Mesenchymal stem cell (in vitro differentiated cells and primary cell): ENCODE measurements at regions not wholly inside any gene's neighbourhood (a gene's known extent, or its start where the extent isn't known, plus 50 kb on each side); places are given as distances from the start of the nearest gene placed in this dataset.
A peak's percentile ranks its signal among the peaks of the same experiment; 100 is the strongest.

ENCODE experiments used
- DNase-seq: peaks from one replicate; pipeline ENCODE4 v3.0.0-alpha.2; 2013
- H2AFZ ChIP-seq: one replicate; pipeline ENCODE4 v1.6.1; 2013; ENCODE audit warnings: low read depth, mild to moderate bottlenecking, control low read depth, inconsistent platforms, low read length, moderate library complexity
- H2AK5ac ChIP-seq: 2 replicates; pipeline ENCODE4 v1.6.1; 2013; ENCODE audit warnings: low read length, moderate library complexity, mild to moderate bottlenecking, inconsistent platforms; ENCODE audit not compliant: severe bottlenecking
- H2BK120ac ChIP-seq: one replicate; pipeline ENCODE4 v1.6.1; 2013; ENCODE audit warnings: low read depth, mild to moderate bottlenecking, inconsistent platforms, low read length, moderate library complexity
- H2BK12ac ChIP-seq, 2 experiments: one replicate each; pipeline ENCODE4 v1.6.1; 2013; ENCODE audit warnings: inconsistent platforms in 2 of 2, low read length in 2 of 2, mild to moderate bottlenecking in 2 of 2, moderate library complexity in 2 of 2, control low read depth in 1 of 2
- H2BK15ac ChIP-seq: one replicate; pipeline ENCODE4 v1.6.1; 2013; ENCODE audit warnings: mild to moderate bottlenecking, low read depth, inconsistent platforms; ENCODE audit not compliant: poor library complexity, severe bottlenecking
- H2BK5ac ChIP-seq: 2 replicates; pipeline ENCODE4 v1.6.1; 2013; ENCODE audit warnings: low read depth, mild to moderate bottlenecking, low read length, control low read depth, inconsistent platforms; ENCODE audit not compliant: poor library complexity, severe bottlenecking
- H3K14ac ChIP-seq, 2 experiments: one replicate each; pipeline ENCODE4 v1.6.1; 2013; ENCODE audit warnings: inconsistent platforms in 2 of 2, low read length in 2 of 2, control low read depth in 1 of 2, mild to moderate bottlenecking in 1 of 2, moderate library complexity in 1 of 2
- H3K18ac ChIP-seq, 2 experiments: one replicate each; pipeline ENCODE4 v1.6.1; 2013; ENCODE audit warnings: inconsistent platforms in 2 of 2, low read length in 2 of 2, control low read depth in 1 of 2, low read depth in 1 of 2, mild to moderate bottlenecking in 1 of 2
- H3K23ac ChIP-seq, 2 experiments: one replicate each; pipeline ENCODE4 v1.6.1; 2013; ENCODE audit warnings: inconsistent platforms in 2 of 2, low read length in 2 of 2, mild to moderate bottlenecking in 2 of 2, moderate library complexity in 2 of 2, control low read depth in 1 of 2
- H3K27ac ChIP-seq: 2 replicates; pipeline ENCODE4 v1.5.1; 2013; ENCODE audit warnings: mild to moderate bottlenecking, moderate library complexity, low read length, control low read depth, inconsistent platforms; ENCODE audit not compliant: poor library complexity, severe bottlenecking
- H3K27me3 ChIP-seq, 2 experiments: 2 replicates each; pipeline versions ENCODE4 v1.6.1 to v1.7.0; 2013; ENCODE audit warnings: low read length in 2 of 2, mild to moderate bottlenecking in 2 of 2, moderate library complexity in 2 of 2, control low read depth in 1 of 2, inconsistent platforms in 1 of 2; ENCODE audit not compliant: control insufficient read depth in 1 of 2, insufficient read depth in 1 of 2
- H3K36me3 ChIP-seq, 2 experiments: 2 replicates each; pipeline versions ENCODE4 v1.6.1 to v1.7.0; 2013; ENCODE audit warnings: low read length in 2 of 2, control low read depth in 1 of 2, inconsistent platforms in 1 of 2, low read depth in 1 of 2, mild to moderate bottlenecking in 1 of 2; ENCODE audit not compliant: insufficient read depth in 2 of 2, control insufficient read depth in 1 of 2
- H3K4ac ChIP-seq, 2 experiments: one replicate each; pipeline ENCODE4 v1.6.1; 2013; ENCODE audit warnings: inconsistent platforms in 2 of 2, low read length in 2 of 2, mild to moderate bottlenecking in 2 of 2, moderate library complexity in 2 of 2, control low read depth in 1 of 2, low read depth in 1 of 2
- H3K4me1 ChIP-seq: 2 replicates; pipeline ENCODE4 v1.6.1; 2013; ENCODE audit warnings: low read depth, low read length, control low read depth; ENCODE audit not compliant: control insufficient read depth, insufficient read depth
- H3K4me2 ChIP-seq: 2 replicates; pipeline ENCODE4 v1.6.1; 2013; ENCODE audit warnings: low read length, mild to moderate bottlenecking, inconsistent platforms; ENCODE audit not compliant: poor library complexity, severe bottlenecking
- H3K4me3 ChIP-seq, 2 experiments: 2 replicates each; pipeline versions ENCODE4 v1.5.1 to v1.7.0; 2013; ENCODE audit warnings: low read length in 2 of 2, mild to moderate bottlenecking in 2 of 2, control low read depth in 1 of 2, low read depth in 1 of 2; ENCODE audit not compliant: insufficient read depth in 1 of 2
- H3K79me1 ChIP-seq: replicated peaks from 2 replicates; pipeline ENCODE4 v1.6.1; 2013; ENCODE audit warnings: mild to moderate bottlenecking, control low read depth, low read length, inconsistent platforms; ENCODE audit not compliant: poor library complexity, severe bottlenecking
- H3K9ac ChIP-seq: 2 replicates; pipeline ENCODE4 v1.7.0; 2013; ENCODE audit warnings: mild to moderate bottlenecking, low read length, moderate library complexity
- H3K9me3 ChIP-seq: 2 replicates; pipeline ENCODE4 v1.7.0; 2013; ENCODE audit warnings: mild to moderate bottlenecking, low read length; ENCODE audit not compliant: control insufficient read depth
- H4K8ac ChIP-seq: one replicate; pipeline ENCODE4 v1.6.1; 2013; ENCODE audit warnings: inconsistent platforms, mild to moderate bottlenecking, low read length, moderate library complexity
- H4K91ac ChIP-seq: one replicate; pipeline ENCODE4 v1.6.1; 2013; ENCODE audit warnings: mild to moderate bottlenecking, low read length, inconsistent platforms
- WGBS: methylation state at CpG from one replicate; pipeline ENCODE4 v1.1.7; 2013; ENCODE audit warnings: mixed read lengths; 5-methylcytosine and 5-hydroxymethylcytosine counted together

DNA sequence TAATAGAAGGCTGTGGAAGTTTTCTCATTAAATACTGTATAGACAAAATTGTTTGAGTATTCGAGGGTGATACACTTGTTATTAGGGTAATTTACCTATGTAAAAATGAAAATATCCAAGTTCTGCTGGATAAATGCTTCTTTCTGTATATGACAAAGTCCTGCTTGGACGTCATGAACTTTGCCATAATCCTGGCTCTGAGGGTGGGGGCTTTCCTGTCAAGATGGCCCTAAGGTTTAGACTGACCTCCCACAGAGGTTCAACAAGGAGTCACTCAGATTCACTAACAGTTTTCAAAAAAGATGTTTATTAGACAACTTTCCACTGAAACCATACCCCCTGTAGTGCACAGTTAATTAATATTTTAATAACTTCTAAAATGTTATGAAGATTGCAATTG is 52.5 kb upstream of the NABP1 start:
- Histone ChIP-seq H3K4me1 (peaks cover 7% of the 10 kb centered on the region), H3K14ac (no peak overlapping the region), H3K36me3 (no peaks in the 10 kb centered on the region), H3K9ac (no peak overlapping the region), H3K79me1 (no peaks in the 10 kb centered on the region), H2BK12ac (no peak overlapping the region), H2AK5ac (no peak overlapping the region), H3K27me3 (no peaks in the 10 kb centered on the region), H4K8ac (no peak overlapping the region), H3K23ac (no peak overlapping the region), H3K4me2 (no peak overlapping the region), H3K4ac (no peak overlapping the region), H2BK15ac (no peak overlapping the region), H3K27ac (peak overlapping the region; percentile 45), H2BK120ac (no peak overlapping the region), H2BK5ac (no peak overlapping the region), H3K4me3 (no peak overlapping the region), H3K18ac (no peak overlapping the region), H4K91ac (no peak overlapping the region), H3K9me3 (no peaks in the 10 kb centered on the region), H2AFZ (no peak overlapping the region)
- no peak for DNase-seq
- WGBS: 84% methylated on average over 1 of the region's 2 CpGs

DNA sequence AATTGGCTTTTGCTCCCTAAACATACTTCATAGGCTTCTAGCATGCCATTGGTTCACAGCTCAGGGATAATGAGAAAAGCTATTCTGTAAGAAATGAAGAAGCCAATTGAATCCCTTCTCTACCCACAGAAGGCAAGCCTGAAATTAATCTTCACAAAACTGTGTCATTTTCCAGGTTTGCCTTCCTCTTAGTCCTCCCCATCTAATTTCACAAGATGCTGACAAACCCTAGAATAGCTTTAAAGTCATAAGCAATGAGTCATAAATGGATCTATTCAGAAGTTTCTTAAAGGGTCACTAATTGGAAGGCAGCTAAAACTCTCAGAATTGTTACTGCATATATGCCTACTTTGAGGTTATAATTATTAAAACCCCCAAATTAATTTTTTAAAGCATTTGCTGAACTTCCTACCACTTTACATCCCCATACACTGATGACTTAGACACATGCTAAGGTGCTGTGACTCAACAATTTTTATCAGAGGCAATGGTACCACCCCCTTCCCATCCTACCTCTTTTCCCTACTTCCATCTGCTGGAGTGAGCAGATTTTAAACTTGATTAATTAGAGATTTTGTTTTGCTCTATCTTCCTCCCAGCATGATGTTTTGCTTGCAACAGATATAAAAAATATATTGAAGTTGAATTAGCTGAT is 51.3 kb upstream of the NABP1 start:
- no peak overlapping the region for H2BK15ac ChIP-seq
- no peak overlapping the region for H3K9ac ChIP-seq
- no peak overlapping the region for H3K4me3 ChIP-seq
- H3K14ac ChIP-seq: no peak overlapping the region
- H3K4me1 ChIP-seq: peaks cover 7% of the 10 kb centered on the region
- H3K18ac ChIP-seq: no peak overlapping the region
- peak; percentile 52 for DNase-seq
- no peak overlapping the region for H2BK5ac ChIP-seq
- no peaks in the 10 kb centered on the region for H3K79me1 ChIP-seq
- peak overlapping the region; percentile 74 for H3K27ac ChIP-seq
- H3K9me3 ChIP-seq: no peaks in the 10 kb centered on the region
- H2AK5ac ChIP-seq: no peak overlapping the region
- no peak overlapping the region for H2AFZ ChIP-seq
- H3K4ac ChIP-seq: no peak overlapping the region
- no peak overlapping the region for H2BK12ac ChIP-seq
- H3K27me3 ChIP-seq: no peaks in the 10 kb centered on the region
- H4K91ac ChIP-seq: no peak overlapping the region
- H2BK120ac ChIP-seq: no peak overlapping the region
- H3K36me3 ChIP-seq: no peaks in the 10 kb centered on the region
- H3K23ac ChIP-seq: no peak overlapping the region
- no peak overlapping the region for H4K8ac ChIP-seq
- H3K4me2 ChIP-seq: no peak overlapping the region

DNA sequence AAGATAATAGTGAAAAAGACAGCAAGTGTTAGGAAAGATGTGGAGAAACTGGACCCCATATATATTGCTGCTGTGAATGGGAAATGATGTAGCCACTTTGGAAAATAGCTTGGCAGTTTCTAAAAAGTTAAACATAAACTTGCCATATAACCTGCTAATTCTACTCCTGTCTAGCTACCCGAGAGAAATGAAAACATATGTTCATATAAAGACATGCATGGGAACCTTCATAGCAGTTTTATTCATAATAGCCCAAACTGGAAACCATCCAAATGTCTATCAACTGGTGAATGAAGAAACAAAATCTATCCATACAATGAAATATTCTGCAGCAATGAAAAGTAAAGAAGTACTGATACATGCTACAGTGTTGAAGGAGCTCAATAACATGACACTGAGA is 50.4 kb upstream of the NABP1 start:
- H3K9ac ChIP-seq: no peak overlapping the region
- H3K4me3 ChIP-seq: no peak overlapping the region
- no peaks in the 10 kb centered on the region for H3K27me3 ChIP-seq
- no peak overlapping the region for H3K23ac ChIP-seq
- H2AK5ac ChIP-seq: no peak overlapping the region
- no peaks in the 10 kb centered on the region for H3K36me3 ChIP-seq
- WGBS: 100% methylated on average over 1 of the region's 1 CpG
- no peak overlapping the region for H2BK120ac ChIP-seq
- H4K91ac ChIP-seq: no peak overlapping the region
- DNase-seq: no peak
- H3K9me3 ChIP-seq: no peaks in the 10 kb centered on the region
- H4K8ac ChIP-seq: no peak overlapping the region
- no peak overlapping the region for H2BK15ac ChIP-seq
- no peaks in the 10 kb centered on the region for H3K79me1 ChIP-seq
- H3K4me1 ChIP-seq: peaks cover 7% of the 10 kb centered on the region
- H3K4ac ChIP-seq: no peak overlapping the region
- no peak overlapping the region for H2BK5ac ChIP-seq
- H3K18ac ChIP-seq: no peak overlapping the region
- no peak overlapping the region for H2BK12ac ChIP-seq
- H3K14ac ChIP-seq: no peak overlapping the region
- no peak overlapping the region for H2AFZ ChIP-seq
- no peak overlapping the region for H3K4me2 ChIP-seq
- no peak overlapping the region for H3K27ac ChIP-seq
